HepG2 (cell line): ENCODE measurements at regions not wholly inside any gene's neighbourhood (a gene's known extent, or its start where the extent isn't known, plus 50 kb on each side); places are given as distances from the start of the nearest gene placed in this dataset.

Experiments used
- ARHGAP35 ChIP-seq: sonication (generic); formaldehyde crosslinking; IDR thresholded peaks from 2 replicates; pipeline ENCODE4 v1.9.0; 2022; ENCODE audit warnings: mild to moderate bottlenecking, inconsistent platforms, moderate library complexity, missing genetic modification reagents, borderline replicate concordance
- CHD2 ChIP-seq: IDR thresholded peaks from 2 replicates; pipeline ENCODE4 v1.6.1; 2011; ENCODE audit warnings: low read depth, low read length, improper control_type of control experiment
- CREM ChIP-seq, 2 experiments: sonication (generic) in 1 of 2; formaldehyde crosslinking in 1 of 2; IDR thresholded peaks; 2 replicates each; pipeline versions ENCODE4 v1.4.0 to v1.6.1; 2016 to 2020; ENCODE audit warnings: antibody characterized with exemption in 1 of 2, mild to moderate bottlenecking in 1 of 2, missing genetic modification reagents in 1 of 2
- ELF3 ChIP-seq: IDR thresholded peaks from 2 replicates; pipeline ENCODE4 v1.6.1; 2016; ENCODE audit warnings: missing genetic modification reagents, missing compliant biosample characterization
- EP300 ChIP-seq, 3 experiments: sonication (generic) in 1 of 3; formaldehyde crosslinking in 1 of 3; IDR thresholded peaks; 2 replicates each; pipeline versions ENCODE4 v1.5.1 to v1.6.1; 2011 to 2020; ENCODE audit warnings: low read depth in 2 of 3, low read length in 2 of 3, borderline replicate concordance in 1 of 3, improper control_type of control experiment in 1 of 3, mild to moderate bottlenecking in 1 of 3, missing genetic modification reagents in 1 of 3, moderate library complexity in 1 of 3
- LCORL ChIP-seq, 2 experiments: fragments of 450-650 bp in 1 of 2; sonication (generic) in 1 of 2; formaldehyde crosslinking in 1 of 2; IDR thresholded peaks; 2 replicates each; pipeline versions ENCODE4 v1.5.0 to v1.6.1; 2017 to 2020; ENCODE audit warnings: antibody characterized with exemption in 1 of 2, missing genetic modification reagents in 1 of 2
- MAFF ChIP-seq: IDR thresholded peaks from 2 replicates; pipeline ENCODE4 v1.6.1; 2011; ENCODE audit warnings: low read depth, low read length, improper control_type of control experiment
- MEF2D ChIP-seq: sonication (generic); formaldehyde crosslinking; IDR thresholded peaks from 2 replicates; pipeline ENCODE4 v1.5.1; 2020; ENCODE audit warnings: mild to moderate bottlenecking, missing genetic modification reagents
- MYC ChIP-seq: sonication (generic); formaldehyde crosslinking; IDR thresholded peaks from 2 replicates; pipeline ENCODE4 v1.9.0; 2021; ENCODE audit warnings: missing genetic modification reagents, borderline replicate concordance
- NFYC ChIP-seq: IDR thresholded peaks from 2 replicates; pipeline ENCODE4 v1.6.1; 2016; ENCODE audit warnings: missing genetic modification reagents, missing compliant biosample characterization
- PAWR ChIP-seq: sonication (generic); formaldehyde crosslinking; IDR thresholded peaks from 2 replicates; pipeline ENCODE4 v1.4.0; 2020; ENCODE audit warnings: missing genetic modification reagents, mild to moderate bottlenecking, borderline replicate concordance
- POGZ ChIP-seq: sonication (generic); formaldehyde crosslinking; IDR thresholded peaks from 2 replicates; pipeline ENCODE4 v1.4.0; 2020; ENCODE audit warnings: mild to moderate bottlenecking, missing genetic modification reagents
- RNF2 ChIP-seq: fragments of 450-650 bp; conservative IDR thresholded peaks from 2 replicates; pipeline ENCODE4 v1.6.1; 2016; ENCODE audit warnings: low read depth
- RORA ChIP-seq: sonication (generic); formaldehyde crosslinking; IDR thresholded peaks from 2 replicates; pipeline ENCODE4 v1.5.0; 2020; ENCODE audit warnings: mild to moderate bottlenecking, missing genetic modification reagents, moderate library complexity
- ZFX ChIP-seq: sonication (generic); formaldehyde crosslinking; IDR thresholded peaks from 2 replicates; pipeline ENCODE4 v1.4.0; 2020; ENCODE audit warnings: mild to moderate bottlenecking, low read depth, missing genetic modification reagents, moderate library complexity
- ZNF30 ChIP-seq: sonication (generic); formaldehyde crosslinking; IDR thresholded peaks from 2 replicates; pipeline ENCODE4 v1.5.0; 2020; ENCODE audit warnings: mild to moderate bottlenecking, missing genetic modification reagents
- ZNF451 ChIP-seq: sonication (generic); formaldehyde crosslinking; IDR thresholded peaks from 2 replicates; pipeline ENCODE4 v1.5.0; 2020; ENCODE audit warnings: mild to moderate bottlenecking, missing genetic modification reagents
- ZNF569 ChIP-seq: sonication (generic); formaldehyde crosslinking; IDR thresholded peaks from 2 replicates; pipeline ENCODE4 v1.5.0; 2020; ENCODE audit warnings: mild to moderate bottlenecking, missing genetic modification reagents, moderate library complexity, borderline replicate concordance
- ZSCAN25 ChIP-seq: sonication (generic); formaldehyde crosslinking; IDR thresholded peaks from 2 replicates; pipeline ENCODE4 v1.8.0; 2022; ENCODE audit warnings: mild to moderate bottlenecking, missing genetic modification reagents
- TF ChIP-seq, protein P1 (sequence below), 2 experiments: sonication (generic) in 1 of 2; formaldehyde crosslinking in 1 of 2; IDR thresholded peaks; 2 replicates each; pipeline versions ENCODE4 v1.4.0 to v1.6.1; 2018 to 2020; ENCODE audit warnings: missing genetic modification reagents in 2 of 2, borderline replicate concordance in 1 of 2, low read depth in 1 of 2, mild to moderate bottlenecking in 1 of 2, missing biosample characterization in 1 of 2
- TF ChIP-seq, protein P2 (sequence below): sonication (generic); formaldehyde crosslinking; IDR thresholded peaks from 2 replicates; pipeline ENCODE4 v1.4.0; 2020; ENCODE audit warnings: missing genetic modification reagents, borderline replicate concordance
- TF ChIP-seq, protein P3 (sequence below): sonication (generic); formaldehyde crosslinking; IDR thresholded peaks from 2 replicates; pipeline ENCODE4 v1.5.1; 2020; ENCODE audit warnings: missing genetic modification reagents, mild to moderate bottlenecking, borderline replicate concordance

DNA sequence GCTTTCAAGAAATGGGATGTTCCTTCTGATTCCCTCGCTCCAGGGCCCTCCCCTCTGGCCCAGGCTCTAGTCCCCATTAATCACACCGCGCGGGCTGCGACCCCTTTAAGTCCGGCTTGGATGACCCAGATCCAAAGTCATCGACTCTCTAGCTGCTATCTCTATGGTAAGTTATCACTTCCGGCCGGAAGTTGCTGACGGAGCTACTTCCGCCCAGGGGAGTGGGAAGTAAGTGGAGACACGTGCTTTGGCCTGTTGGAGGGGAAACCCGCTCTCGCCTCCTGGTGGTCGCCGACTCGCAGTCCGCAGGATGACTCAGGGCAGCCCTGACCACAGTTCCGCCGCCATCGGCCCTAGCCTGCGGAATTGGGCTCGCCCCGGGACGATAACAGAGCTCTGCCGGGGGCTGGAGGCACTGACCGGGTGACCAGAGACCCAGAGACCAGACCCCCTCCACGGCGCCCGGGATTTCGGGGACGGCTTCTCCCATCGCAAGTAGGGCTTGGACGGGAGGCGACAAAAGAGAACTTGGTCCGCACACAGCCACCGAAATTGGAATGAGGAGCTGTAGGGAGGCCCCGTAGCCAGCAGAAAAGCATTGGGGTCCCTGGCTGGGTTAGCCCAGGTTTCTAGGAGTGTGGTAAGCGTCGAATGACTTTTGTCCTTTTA lies 52.2 kb upstream of the SEC14L1 start (continued):
- peak; percentile 87 for TF ChIP-seq MAFF
- TF ChIP-seq, protein P1, sequence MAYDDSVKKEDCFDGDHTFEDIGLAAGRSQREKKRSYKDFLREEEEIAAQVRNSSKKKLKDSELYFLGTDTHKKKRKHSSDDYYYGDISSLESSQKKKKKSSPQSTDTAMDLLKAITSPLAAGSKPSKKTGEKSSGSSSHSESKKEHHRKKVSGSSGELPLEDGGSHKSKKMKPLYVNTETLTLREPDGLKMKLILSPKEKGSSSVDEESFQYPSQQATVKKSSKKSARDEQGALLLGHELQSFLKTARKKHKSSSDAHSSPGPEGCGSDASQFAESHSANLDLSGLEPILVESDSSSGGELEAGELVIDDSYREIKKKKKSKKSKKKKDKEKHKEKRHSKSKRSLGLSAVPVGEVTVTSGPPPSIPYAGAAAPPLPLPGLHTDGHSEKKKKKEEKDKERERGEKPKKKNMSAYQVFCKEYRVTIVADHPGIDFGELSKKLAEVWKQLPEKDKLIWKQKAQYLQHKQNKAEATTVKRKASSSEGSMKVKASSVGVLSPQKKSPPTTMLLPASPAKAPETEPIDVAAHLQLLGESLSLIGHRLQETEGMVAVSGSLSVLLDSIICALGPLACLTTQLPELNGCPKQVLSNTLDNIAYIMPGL (CRISPR knock-in tag; IDR thresholded peaks at IDR 0.05; ENCODE audit: borderline replicate concordance in 1 of 2, low read depth in 1 of 2) = peak; percentile 99
- TF ChIP-seq MEF2D (CRISPR knock-in tag) = peak; percentile 91
- TF ChIP-seq MYC (CRISPR knock-in tag) = peak; percentile 100
- TF ChIP-seq ZNF30 (CRISPR knock-in tag) = peak; percentile 55; the same call in 1 of the 2 replicates
- TF ChIP-seq NFYC = peak; percentile 59
- TF ChIP-seq EP300 (IDR thresholded peaks at IDR 0.05; ENCODE audit: low read depth in 2 of 2, low read length in 2 of 2) = peak in 1 of 2 experiments; percentile 45; a peak in 1 of 4 replicates
- peak; percentile 68 for TF ChIP-seq EP300 (CRISPR knock-in tag; IDR thresholded peaks at IDR 0.05; ENCODE audit: borderline replicate concordance)
- peak; percentile 97 for TF ChIP-seq RNF2
- peak; percentile 94 for TF ChIP-seq CREM (IDR thresholded peaks at IDR 0.05)
- no peak for TF ChIP-seq CREM (CRISPR knock-in tag; IDR thresholded peaks at IDR 0.05)
- peak; percentile 98 for TF ChIP-seq ELF3
- peak; percentile 95 for TF ChIP-seq ZFX (CRISPR knock-in tag)
- TF ChIP-seq, protein P2, sequence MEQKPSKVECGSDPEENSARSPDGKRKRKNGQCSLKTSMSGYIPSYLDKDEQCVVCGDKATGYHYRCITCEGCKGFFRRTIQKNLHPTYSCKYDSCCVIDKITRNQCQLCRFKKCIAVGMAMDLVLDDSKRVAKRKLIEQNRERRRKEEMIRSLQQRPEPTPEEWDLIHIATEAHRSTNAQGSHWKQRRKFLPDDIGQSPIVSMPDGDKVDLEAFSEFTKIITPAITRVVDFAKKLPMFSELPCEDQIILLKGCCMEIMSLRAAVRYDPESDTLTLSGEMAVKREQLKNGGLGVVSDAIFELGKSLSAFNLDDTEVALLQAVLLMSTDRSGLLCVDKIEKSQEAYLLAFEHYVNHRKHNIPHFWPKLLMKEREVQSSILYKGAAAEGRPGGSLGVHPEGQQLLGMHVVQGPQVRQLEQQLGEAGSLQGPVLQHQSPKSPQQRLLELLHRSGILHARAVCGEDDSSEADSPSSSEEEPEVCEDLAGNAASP (CRISPR knock-in tag) = no peak
- TF ChIP-seq PAWR (CRISPR knock-in tag) = 0 out of 2 replicates have a peak, but pooled peaks have one; percentile 53
- TF ChIP-seq POGZ (CRISPR knock-in tag) = peak; percentile 95
- TF ChIP-seq ZNF451 (CRISPR knock-in tag) = peak; percentile 94
- peak; percentile 73; the same call in 1 of the 2 replicates for TF ChIP-seq ARHGAP35 (CRISPR knock-in tag)
- peak; percentile 65; the same call in 1 of the 2 replicates for TF ChIP-seq ZNF569 (CRISPR knock-in tag)
- TF ChIP-seq, protein P3, sequence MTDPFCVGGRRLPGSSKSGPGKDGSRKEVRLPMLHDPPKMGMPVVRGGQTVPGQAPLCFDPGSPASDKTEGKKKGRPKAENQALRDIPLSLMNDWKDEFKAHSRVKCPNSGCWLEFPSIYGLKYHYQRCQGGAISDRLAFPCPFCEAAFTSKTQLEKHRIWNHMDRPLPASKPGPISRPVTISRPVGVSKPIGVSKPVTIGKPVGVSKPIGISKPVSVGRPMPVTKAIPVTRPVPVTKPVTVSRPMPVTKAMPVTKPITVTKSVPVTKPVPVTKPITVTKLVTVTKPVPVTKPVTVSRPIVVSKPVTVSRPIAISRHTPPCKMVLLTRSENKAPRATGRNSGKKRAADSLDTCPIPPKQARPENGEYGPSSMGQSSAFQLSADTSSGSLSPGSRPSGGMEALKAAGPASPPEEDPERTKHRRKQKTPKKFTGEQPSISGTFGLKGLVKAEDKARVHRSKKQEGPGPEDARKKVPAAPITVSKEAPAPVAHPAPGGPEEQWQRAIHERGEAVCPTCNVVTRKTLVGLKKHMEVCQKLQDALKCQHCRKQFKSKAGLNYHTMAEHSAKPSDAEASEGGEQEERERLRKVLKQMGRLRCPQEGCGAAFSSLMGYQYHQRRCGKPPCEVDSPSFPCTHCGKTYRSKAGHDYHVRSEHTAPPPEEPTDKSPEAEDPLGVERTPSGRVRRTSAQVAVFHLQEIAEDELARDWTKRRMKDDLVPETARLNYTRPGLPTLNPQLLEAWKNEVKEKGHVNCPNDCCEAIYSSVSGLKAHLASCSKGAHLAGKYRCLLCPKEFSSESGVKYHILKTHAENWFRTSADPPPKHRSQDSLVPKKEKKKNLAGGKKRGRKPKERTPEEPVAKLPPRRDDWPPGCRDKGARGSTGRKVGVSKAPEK (CRISPR knock-in tag) = no peak
- peak; percentile 82 for TF ChIP-seq ZSCAN25 (CRISPR knock-in tag)
- TF ChIP-seq LCORL (IDR thresholded peaks at IDR 0.05) = peak; percentile 14; the same call in 1 of the 2 replicates
- peak; percentile 90 for TF ChIP-seq LCORL (CRISPR knock-in tag; IDR thresholded peaks at IDR 0.05)
- 0 out of 2 replicates have a peak, but pooled peaks have one; percentile 15 for TF ChIP-seq RORA
- no peak; the same call in 1 of the 2 replicates for TF ChIP-seq CHD2
